ENCODE measurements at regions not wholly inside any gene's neighbourhood (a gene's known extent, or its start where the extent isn't known, plus 50 kb on each side); places are given as distances from the start of the nearest gene placed in this dataset.

- peaks cover 8% of the 10 kb centered on the region; the same call in 2 of the 3 replicates for H3K9me3 ChIP-seq
- DNase-seq (ENCODE audit: low read depth in 1 of 2, low spot score in 1 of 2) (no peak), ATAC-seq (no peak), FAIRE-seq (no peak)
- no peak for TF ChIP-seq CBX2 (IDR thresholded peaks at IDR 0.05; ENCODE audit: borderline replicate concordance, low read depth)
- no peak for TF ChIP-seq SMC3 (IDR thresholded peaks at IDR 0.05)
- no peak for TF ChIP-seq RCOR1 (IDR thresholded peaks at IDR 0.05; ENCODE audit: low read depth, low read length)
- TF ChIP-seq E2F6 (IDR thresholded peaks at IDR 0.05; ENCODE audit: borderline replicate concordance, low read depth) = no peak
- TF ChIP-seq RNF2 (IDR thresholded peaks at IDR 0.05; ENCODE audit: borderline replicate concordance, low read depth) = no peak
- no peak for TF ChIP-seq HOXB13 (CRISPR knock-in tag; IDR thresholded peaks at IDR 0.05; ENCODE audit: low read depth)
- TF ChIP-seq JUN (IDR thresholded peaks at IDR 0.05) = no peak
- TF ChIP-seq EP300 (IDR thresholded peaks at IDR 0.05) = no peak
- no peak for TF ChIP-seq MAFK (IDR thresholded peaks at IDR 0.05; ENCODE audit: partially characterized antibody)
- no peak for TF ChIP-seq HMGXB4 (CRISPR knock-in tag; IDR thresholded peaks at IDR 0.05; ENCODE audit: borderline replicate concordance)
- no peak for TF ChIP-seq POLR2AphosphoS2 (conservative IDR thresholded peaks at IDR 0.05; ENCODE audit: low read length)
- TF ChIP-seq CTCF (IDR thresholded peaks at IDR 0.05) = no peak
- TF ChIP-seq ZC3H11A (IDR thresholded peaks at IDR 0.05) = no peak
- H3K4me2 ChIP-seq = no peak overlapping the region
- H3K27ac ChIP-seq = no peak overlapping the region
- H3K4me1 ChIP-seq = no peaks in the 10 kb centered on the region
- POLR2A ChIA-PET = no interaction called here
- no peak overlapping the region for H3K4me3 ChIP-seq
- WGBS (ENCODE audit: missing lambda C conversion rate) = 30% methylated on average over 2 of the region's 2 CpGs
- CTCF ChIA-PET = no interaction called here
Observed at GRCh38 chr3:161671141-161671540, 174.5 kb downstream of the OTOL1 start.

GRCh38 chr3:161672478-161672877, 175.9 kb downstream of the OTOL1 start:
- no peak for FAIRE-seq
- Histone ChIP-seq H3K27ac (no peak overlapping the region), H3K4me3 (no peak overlapping the region), H3K9me3 (peaks cover 8% of the 10 kb centered on the region; the same call in 2 of the 3 replicates), H3K4me2 (no peak overlapping the region), H3K4me1 (no peaks in the 10 kb centered on the region)
- no peak for TF ChIP-seq FOSL2 (IDR thresholded peaks at IDR 0.05)
- TF ChIP-seq FOSL2 (CRISPR knock-in tag; IDR thresholded peaks at IDR 0.05) = no peak
- no peak for TF ChIP-seq JUN (IDR thresholded peaks at IDR 0.05)
- no peak for TF ChIP-seq PHF8 (IDR thresholded peaks at IDR 0.05; ENCODE audit: borderline replicate concordance, low read depth)
- no peak for TF ChIP-seq HOXB5 (CRISPR knock-in tag; IDR thresholded peaks at IDR 0.05)
- no peak for TF ChIP-seq MAX (IDR thresholded peaks at IDR 0.05)
- no peak for TF ChIP-seq KDM1A (IDR thresholded peaks at IDR 0.05; ENCODE audit: low read depth)
- no peak for TF ChIP-seq ZFP36 (IDR thresholded peaks at IDR 0.05; ENCODE audit: borderline replicate concordance, partially characterized antibody)
- TF ChIP-seq MAZ (IDR thresholded peaks at IDR 0.05; ENCODE audit: borderline replicate concordance, low read depth, low read length) = no peak
- TF ChIP-seq ZNF302 (CRISPR knock-in tag; IDR thresholded peaks at IDR 0.05) = no peak
- TF ChIP-seq CHD2 (IDR thresholded peaks at IDR 0.05; ENCODE audit: low read length, partially characterized antibody) = no peak
- no peak for DNase-seq (ENCODE audit: low read depth in 1 of 2, low spot score in 1 of 2)
- ChIA-PET POLR2A (interaction anchor here (0.6 kb wide), 1 partner anchor 221 kb away, joined by 3 read pairs; no protein-coding TSS in a partner anchor), CTCF (no interaction called here)
- WGBS (ENCODE audit: missing lambda C conversion rate) = 38% methylated on average over 4 of the region's 4 CpGs
- no peak for ATAC-seq

Measured in A549 (cell line).